CD4-positive, alpha-beta T cell treated with Interleukin-4 for 1 hour (primary cell): ENCODE measurements at regions not wholly inside any gene's neighbourhood (a gene's known extent, or its start where the extent isn't known, plus 50 kb on each side); places are given as distances from the start of the nearest gene placed in this dataset.
A peak's percentile ranks its signal among the peaks of the same experiment; 100 is the strongest.

Source experiments
- DNase-seq, 2 donors: peaks; one replicate each; pipeline ENCODE4 v3.0.0-alpha.2; 2020 to 2022

DNA sequence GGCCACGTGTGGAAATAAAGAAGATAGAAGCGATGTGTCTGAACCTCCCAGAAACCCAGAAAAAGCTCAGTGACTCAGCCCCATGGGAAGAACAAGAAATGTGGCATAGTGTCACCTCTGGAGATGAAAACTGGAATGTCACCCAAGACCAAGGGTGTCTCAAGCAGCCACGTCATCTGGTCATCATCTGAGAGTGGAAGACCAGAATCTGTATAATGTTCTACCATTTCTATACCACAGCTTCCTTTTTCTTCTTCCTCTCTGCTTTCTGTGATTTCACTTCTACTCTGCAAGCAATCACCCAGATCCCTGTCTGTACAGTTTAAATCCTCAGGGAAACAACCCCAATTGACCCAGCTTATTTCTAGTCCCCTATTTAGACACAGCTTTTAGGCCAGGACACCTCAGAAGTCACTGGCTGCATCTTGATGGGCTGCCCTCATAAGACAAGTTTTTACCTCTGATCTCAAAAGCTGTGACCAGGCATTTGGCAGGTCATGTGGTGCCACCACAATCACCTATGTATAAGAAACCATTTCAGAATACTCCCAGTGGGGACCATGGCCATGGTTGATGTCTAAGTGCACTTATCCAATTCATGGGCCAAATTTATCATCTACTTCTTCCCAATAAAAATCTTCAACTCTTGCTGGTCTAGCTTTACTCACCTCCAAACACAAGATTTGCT, 278.5 kb upstream of the UMPS start:
- DNase-seq: no peak

DNA sequence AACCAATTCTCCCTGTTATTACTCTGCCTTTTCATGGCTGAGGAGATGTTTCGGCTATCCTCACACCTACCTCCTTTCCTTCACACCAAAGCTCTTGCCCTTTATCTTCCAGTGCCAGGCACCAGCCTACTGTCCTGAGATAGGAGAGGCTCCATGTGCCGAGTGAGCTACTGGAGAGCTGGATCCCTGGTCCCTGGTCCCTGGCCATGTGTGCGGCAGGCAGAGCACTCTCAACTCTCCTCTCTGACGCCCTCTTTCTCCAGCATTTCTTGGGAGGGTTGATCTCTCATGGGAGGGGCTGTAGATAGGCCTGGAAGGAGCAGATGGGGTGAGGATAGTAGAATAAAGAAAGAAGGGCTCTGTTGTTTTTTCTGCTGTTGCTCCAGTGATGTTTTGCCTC, 277.1 kb upstream of the UMPS start:
- no peak for DNase-seq

DNA sequence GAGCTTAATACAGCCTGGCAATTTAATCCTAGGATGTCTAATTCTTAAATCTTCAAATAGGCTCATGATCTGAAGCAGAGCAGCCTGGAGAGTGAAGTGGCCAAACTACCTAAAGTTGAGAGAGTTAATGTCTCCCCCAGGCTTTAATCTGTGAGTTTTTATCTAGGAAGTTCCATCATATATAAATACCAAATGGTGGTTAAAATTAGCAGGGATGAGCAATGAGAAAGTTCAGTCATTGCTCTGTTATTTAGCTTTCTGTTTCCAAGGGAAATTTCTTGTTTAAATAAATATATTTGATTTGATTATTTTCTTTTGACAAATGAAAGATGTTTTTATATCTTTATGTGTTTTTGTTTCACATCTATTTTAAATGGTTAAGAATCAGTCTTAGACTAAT, 274.4 kb upstream of the UMPS start:
- no peak for DNase-seq

DNA sequence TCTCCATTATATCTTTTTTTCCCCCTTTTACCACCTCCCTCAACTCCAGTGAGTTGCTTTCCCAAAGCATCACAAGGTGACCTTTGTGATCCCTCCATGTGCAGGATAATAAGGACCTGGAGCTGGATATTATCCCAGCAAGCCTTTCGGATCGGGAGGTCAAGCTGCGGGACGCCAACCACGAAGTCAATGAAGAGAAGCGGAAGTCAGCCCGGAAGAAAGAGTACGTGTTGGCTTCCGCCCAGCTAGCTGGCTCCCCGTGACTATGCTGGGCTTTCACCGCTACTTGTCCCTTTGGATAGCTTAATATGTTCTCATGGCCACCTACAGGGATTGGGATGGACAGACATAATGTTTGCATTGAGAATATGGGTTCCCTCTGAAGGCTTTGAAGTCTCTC, 273.7 kb upstream of the UMPS start:
- no peak for DNase-seq

DNA sequence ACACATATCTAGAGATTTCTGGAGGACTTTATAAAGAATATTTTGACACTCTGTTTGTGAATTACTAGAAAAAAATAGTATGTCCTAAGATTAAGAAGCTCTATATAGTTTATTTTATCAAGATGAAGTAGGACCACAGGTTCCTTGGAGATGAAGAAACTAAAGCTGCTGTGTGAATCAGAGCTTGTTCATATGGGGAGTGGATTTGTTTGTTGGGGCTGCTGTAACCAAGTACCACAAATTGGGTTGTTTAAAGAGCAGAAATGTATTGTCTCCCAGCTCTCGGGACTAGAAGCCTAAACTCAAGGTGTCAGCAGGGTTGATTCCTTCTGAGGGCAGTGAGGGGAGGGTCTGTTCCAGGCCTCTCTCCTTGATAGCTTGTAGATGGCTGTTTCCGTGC, 270.6 kb upstream of the UMPS start:
- no peak for DNase-seq

DNA sequence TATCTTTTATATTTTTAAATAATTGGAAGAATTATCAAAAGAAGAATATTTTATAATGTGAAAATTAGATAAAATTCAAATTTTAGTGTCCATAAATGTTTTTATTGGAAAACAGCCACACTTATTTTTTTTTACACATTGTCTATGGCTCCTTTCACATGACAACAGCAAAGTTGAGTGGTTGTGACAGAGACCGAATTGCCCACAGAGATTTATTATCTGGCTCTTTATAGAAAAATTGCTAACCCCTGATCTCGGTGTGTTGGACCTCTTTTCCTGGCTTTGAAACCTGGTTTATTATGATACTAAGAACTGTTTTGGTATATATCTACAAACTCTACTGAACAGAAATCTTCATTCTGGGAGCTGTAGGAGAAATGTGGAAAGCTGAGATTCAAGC, 269.1 kb upstream of the UMPS start:
- no peak for DNase-seq

DNA sequence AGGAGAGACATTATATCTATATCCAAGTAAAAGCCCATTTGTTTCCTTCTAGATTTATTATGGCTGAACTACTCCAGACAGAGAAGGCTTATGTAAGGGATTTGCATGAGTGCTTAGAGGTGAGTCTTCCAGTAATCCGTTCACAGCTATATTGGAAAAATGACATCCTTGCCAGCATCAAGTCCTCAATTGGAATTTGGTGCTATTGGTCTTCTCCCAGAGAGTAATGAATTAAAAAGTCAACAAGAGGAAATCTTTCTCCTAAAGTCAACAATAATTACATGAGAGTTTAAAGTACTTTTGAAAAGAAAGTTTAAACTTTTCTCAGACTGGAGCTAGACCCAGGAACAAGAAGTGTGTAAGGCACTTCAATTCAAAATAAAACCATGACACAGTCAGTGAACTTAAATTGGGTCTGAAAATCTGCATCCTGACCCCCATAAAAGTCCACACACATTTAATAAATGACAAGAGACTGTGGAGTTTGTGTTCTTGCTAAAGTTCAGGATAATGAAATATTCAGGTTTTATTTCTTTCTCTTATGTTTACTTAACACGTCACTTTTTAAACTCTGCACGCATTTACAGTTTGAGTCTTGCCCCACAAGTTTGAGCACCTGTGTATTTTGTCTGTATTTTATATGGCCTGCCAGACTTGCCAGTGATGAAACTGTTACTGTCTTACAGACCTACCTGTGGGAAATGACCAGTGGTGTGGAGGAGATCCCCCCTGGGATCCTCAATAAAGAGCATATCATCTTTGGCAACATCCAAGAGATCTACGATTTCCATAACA, 268.2 kb upstream of the UMPS start:
- DNase-seq: no peak

DNA sequence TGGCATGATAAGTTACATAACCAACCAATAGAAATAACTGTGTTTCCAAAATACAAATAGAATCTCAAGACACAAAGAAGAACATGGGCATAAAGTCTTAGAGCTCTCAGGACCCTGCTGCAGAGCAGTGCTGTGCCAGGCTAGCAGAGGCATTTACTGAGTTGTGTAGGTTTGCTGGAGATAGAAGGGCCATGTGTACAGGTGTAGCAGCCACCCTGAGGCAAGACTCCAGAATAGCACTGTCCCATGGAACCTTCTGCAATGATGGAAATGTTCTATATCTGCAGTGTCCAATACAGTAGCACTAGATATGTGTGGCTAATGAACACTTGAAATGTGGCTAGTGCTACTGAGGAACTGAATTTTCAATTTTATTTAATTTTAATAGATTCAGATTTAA, 267.0 kb upstream of the UMPS start:
- no peak for DNase-seq

DNA sequence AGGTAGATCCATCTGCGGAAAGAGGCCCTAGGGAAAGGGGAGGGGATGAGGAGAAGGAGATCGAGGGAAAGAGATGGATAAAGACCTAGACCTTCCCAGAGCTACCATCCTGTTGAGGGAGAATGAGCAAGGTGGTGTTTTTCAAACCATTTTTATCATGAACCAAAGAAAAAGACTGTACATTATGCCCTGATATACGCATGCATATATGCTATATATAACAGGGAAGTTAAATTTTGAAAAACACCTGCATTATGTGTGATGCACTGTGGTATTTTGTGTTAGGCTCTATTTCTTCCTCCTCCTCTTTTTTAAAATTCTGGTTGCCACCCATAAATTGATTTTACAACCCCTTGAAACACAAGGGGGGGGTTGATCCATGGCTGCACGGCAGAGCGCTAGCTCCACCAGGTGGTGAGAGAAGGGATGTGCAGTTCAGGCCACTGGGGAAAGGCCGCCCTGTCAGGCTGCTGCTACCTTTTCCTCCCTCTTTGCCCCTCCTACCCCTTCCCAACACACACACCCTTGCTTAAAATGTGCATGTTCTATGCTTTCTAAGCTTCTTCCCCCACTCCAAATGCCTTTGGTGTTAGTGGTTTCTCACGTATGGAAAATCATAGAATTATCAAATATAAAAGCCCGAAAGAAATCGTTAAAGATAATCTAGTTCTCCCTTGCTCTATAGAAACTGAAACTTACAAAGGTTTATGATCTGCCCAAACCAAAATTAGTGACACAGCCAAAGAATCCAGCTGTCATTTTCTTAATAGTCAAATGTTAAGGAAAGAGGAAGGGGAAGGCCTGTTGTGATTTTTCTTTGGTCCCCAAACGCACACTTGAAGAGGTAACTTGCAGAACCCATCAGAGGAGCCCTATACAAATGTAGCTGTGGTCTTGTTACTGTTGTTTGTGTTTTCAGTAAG, 262.0 kb upstream of the UMPS start:
- DNase-seq: peak in 1 of 2 donors; percentile 3

DNA sequence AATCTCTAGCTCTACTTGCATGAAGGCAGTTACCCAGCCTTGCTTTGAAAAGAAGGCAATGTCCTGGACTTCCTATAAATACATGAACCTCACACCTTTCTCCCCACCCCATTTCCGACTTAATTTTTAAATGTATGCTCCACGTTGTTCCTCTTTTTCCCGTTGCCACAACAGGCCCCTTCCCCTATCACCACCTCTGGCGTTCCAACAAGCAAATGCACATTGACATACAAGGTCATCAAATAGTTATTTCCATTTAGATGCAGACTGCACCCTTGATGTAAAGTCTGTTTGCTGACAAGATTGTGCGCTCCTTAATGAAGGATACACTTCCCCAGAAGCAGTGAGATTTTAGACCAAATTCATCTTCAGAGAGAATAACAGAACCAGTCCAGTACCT, 260.7 kb upstream of the UMPS start:
- DNase-seq: no peak

DNA sequence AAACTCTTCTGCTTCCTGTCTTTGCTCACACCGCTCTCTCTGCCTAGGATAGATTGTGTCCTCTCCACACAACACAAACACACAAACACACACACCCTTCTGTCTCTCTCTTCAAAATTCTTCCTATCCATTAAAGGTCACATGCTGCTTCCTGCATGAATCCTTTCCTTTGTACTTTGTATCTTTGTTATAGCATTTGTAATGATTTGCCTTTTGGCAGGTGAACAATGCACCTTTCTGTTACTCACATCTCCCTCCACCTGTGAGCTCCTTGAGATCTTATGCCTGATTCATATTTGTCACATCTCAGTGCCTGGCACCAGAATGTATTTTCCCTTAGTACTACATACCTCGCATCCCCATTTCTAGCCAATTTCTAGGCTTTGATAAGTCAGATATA, 251.4 kb upstream of the UMPS start:
- DNase-seq: no peak

DNA sequence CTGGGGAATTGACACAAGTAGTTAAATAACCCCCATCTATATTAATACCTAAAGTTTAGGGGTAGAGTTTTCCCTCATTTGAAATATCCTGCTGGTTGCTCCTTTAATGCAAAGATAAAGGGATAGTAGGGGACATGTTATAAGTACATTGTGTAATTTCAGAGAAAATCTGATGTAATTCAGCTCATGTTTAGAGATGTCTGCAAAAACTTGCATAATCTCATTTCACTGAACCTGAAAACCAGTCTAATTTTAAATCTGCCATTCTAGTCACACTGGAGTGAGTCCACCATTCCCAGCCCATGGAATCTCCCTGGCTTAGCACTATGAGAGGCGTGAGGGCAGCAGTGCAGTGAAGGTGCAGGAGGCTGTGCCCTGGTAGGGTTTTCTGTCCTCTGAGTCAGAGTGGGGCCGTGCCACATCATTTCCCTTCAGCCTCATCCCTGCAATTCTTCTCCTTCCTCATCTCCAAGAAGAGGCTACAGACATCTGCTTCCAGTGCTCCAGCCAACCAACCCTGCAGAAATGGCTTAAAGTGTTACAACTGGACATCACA, 246.3 kb upstream of the UMPS start:
- no peak for DNase-seq

DNA sequence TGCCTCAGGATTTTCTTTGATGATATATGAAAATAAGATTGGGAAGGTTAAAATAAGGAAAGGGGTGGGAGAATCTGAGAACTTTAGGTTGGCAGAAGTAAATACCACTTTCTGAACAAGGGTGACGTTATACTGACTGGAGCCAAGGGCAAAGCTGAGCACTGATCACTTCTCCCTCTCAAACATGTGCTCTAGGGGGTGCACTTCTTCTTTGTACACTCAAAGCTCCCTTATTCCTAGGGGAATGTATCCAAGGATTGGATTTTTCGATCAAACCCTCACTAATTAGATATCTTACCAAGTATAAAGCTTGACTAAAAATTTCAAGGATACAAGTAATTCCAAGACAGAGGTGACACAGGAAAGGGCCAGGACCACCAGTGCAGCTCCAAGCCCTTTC, 243.9 kb upstream of the UMPS start:
- DNase-seq: no peak

DNA sequence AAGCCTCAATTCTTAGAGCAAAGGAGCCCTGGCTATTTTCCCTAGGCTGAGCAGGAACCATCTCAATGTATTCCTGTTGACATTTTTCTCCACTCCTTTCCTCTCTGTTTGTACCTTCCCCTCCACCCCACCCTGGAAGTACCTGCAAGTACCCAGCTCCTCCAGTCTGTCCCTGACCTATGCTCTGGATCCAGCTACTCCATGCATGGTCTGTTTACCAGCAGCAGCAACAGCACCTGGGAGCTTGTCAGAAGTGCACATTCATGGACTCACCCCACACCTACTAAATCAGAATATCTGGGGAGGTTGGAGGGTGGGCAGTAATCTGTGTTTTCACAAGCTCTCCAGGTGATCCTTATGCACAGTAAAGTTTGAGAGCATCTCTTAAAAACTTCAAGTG, 240.7 kb upstream of the UMPS start:
- no peak for DNase-seq

DNA sequence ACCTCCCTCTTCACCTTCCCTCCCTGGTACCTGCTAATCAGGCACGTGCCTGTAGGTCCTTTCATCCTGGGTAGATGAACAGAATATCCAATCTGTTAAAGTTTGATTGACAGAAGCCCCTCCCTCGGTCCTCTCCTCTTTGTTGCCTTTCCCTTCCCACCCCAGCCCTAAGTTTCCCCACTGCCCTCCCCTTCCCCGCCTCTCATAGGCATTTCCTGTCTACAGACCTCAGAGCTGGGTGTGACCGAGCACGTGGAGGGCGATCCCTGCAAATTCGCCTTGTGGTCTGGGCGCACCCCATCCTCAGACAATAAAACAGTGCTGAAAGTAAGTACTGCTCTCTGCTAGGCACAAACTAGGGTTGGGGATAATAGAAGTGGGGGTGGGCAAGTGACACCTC, 239.2 kb upstream of the UMPS start:
- DNase-seq: no peak

DNA sequence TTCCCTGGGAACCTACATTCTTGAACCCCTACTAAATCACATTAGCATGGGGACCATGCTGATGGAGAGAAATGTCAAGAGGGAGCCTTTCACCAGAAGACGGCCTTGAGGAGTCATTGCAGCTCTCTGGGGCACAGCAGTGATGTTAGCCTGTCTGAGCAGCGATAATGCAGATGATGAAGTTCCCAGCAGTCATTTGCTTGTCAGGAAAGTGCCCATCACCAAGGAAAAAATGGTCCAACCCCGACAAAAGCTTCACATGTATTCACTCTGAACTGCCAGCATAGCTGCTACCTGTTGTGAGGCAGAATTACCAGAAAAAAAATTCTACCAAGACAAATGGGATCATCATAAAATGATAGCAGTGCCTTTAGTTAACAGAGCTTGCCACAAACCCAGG, 238.4 kb upstream of the UMPS start:
- no peak for DNase-seq

DNA sequence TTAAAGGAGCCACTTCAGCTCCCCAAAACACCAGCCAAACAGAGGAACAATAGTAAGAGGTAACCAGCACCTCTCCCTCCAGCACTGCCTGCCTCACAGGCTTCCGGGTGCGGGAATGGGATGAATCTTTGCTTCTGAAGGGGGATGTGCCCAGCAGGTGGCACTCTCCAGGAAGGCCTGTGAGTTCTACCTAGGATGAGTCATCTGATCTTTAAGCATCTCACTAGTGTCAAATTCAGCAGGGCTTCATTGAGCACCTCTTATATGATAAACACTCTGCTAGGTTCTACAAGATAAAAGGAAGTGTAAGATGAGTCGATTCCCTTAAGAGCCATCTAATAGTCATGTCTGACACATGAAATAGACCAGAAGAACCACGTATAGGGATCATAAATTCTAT, 237.4 kb upstream of the UMPS start:
- DNase-seq: no peak

DNA sequence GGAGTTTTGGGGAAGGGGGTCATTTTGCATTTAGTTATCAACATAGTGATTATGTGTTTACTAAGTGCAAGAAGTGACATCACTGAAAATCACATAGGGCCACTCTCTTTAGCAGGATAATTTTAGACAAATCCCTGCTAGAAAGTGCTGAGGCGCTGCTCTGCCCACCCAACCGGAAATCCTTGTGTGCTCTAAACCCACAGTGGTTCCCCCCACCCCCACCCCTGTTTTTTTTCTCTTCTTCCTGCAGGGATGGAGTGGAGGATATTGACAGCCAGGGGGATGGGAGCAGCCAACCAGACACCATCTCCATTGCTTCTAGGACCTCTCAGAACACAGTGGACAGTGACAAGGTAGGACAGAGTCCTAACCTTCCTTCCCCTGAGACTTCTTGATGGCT, 234.2 kb upstream of the UMPS start:
- no peak for DNase-seq

DNA sequence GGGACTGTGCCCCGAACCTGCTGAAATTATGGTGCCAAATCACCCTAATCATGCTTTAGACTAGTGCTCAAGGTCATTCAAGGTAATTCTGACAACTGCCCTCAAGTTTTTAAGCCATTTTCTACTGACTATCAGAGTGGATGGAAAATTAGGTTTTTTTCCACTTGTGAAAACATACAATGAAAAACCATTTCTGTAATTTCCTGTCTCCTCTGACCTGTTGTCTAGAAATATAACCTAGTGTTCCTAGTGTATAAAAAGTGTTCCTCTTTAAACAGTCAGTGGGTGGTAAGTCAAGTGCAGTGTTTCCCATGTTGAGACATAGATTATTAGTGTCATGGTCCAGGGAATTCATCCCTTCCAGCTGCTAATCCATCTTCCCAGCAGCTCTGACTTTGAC, 232.8 kb upstream of the UMPS start:
- DNase-seq: no peak

DNA sequence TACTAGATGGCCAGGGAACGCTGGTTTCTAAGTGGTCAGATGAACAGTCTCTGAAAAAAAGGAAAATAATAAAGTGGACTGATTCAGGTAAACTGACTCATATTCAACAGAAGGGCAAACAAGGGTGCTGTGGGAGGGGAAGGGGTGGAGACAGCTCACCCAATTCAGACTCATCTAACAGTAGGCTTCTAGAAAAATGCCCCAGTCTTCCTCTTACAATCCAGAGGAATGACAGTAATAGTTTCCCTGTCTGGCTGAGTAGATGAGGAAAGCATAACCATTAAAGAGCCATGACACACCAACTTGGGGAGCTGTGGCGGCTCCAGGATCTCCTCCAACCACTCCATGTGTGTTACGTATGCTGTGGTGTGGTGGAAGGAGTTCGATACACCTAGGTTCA, 231.4 kb upstream of the UMPS start:
- no peak for DNase-seq

DNA sequence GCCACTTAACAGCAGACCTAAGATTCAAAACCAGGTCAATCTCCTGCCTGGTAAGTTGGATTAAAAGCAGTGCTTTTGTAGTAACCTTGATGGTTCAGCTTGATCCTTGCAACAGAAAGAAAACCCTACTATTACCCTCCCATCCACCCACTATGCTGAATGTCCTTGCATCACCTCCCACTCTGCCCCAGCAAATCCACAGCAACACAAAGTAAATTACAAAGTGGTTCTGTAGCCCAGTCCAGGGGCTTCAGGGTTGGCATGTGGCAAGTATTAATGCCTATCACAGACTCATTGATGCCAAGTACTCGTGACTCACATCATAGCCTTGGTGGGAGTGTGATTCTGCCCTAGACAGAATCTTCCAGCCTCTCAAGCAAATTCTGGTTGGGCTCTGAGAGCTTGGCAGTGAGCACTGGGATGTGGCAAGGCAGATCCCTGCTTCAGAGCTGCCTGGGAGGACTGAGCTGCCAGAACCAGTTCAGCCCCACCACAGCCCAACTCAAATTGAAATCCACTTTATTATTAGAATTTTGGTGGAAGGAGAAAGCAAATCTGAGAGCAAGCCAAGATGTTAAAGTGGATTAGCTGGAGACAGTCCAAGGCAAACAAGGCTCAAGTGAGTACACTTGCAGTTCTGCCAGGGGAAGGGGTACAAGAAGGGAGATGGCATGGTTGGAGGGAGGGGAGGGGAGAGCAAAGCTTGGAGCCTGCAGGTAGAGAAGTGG, 225.8 kb upstream of the UMPS start:
- DNase-seq: no peak

DNA sequence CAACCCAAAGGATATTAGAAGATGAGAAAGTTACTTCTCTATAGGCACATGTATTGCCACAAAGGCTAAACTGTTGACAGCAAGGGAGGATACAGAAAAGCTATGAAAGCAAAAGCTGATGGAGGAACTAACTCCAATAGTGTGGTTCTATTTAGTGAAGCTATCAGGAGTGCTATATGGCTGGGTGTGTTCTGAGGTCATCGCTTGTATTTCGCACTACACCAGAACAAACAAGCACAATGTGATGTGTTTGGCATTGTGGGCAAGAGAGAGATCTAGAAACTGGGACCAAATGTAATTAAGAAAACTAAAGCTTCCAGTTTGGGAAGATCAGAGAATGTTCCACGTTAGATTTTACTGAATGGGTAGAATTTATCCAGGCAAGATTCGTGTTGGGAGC, 220.4 kb upstream of the UMPS start:
- DNase-seq: no peak

DNA sequence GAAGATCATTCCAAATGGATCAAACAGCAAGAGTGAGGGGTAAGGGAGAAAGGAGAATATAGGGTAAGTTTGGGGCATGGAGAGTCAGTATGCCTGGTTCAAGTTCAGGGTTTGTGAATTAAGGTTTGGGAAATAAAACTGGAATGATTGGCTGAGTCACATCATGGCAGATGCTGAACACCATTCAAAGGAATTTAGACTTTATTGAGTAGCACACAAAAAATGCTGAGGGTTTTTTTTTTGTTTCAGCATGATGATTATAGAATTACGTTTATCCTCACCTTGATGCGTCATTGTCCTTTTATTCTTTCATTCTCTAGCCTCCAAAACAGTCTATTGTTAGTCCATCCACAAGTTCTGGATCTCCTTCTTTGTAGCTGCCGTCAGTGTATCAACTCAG, 220.0 kb upstream of the UMPS start:
- DNase-seq: no peak
